ENCODE measurements at regions not wholly inside any gene's neighbourhood (a gene's known extent, or its start where the extent isn't known, plus 50 kb on each side); places are given as distances from the start of the nearest gene placed in this dataset.

GRCh38 chr6:19454721-19455392 is 382.3 kb upstream of the ID4 start:
- H3K27ac ChIP-seq (ENCODE audit: low read depth in 1 of 2, low read length in 2 of 2) = no peak overlapping the region
- H3K79me2 ChIP-seq (ENCODE audit: insufficient read depth, low read length) = no peaks in the 10 kb centered on the region
- Mint-ChIP-seq H3K4me1 (no peaks in the 10 kb centered on the region), H3K27me3 (ENCODE audit: low read depth in 3 of 3) (peaks cover 0 to 2% (median 0%) of the 10 kb centered on the region in 3 donors), H3K27ac (no peak overlapping the region), H3K4me3 (no peak overlapping the region), H3K36me3 (no peaks in the 10 kb centered on the region), H3K9me3 (peaks cover 0 to 3% (median 0%) of the 10 kb centered on the region in 7 donors)
- H2AFZ ChIP-seq (ENCODE audit: insufficient read depth, low read depth, low read length, poor library complexity, severe bottlenecking) = no peak overlapping the region
- no peaks in the 10 kb centered on the region for H3K9me3 ChIP-seq (replicated peaks in 1 of 2; ENCODE audit: control insufficient read depth in 1 of 2, insufficient read depth in 1 of 2, low read length in 2 of 2)
- H3K36me3 ChIP-seq (replicated peaks in 1 of 2; ENCODE audit: control insufficient read depth in 1 of 2, insufficient read depth in 2 of 2, low read length in 2 of 2) = no peaks in the 10 kb centered on the region
- DNase-seq = no peak
- no peak overlapping the region for H3K4me2 ChIP-seq (replicated peaks; ENCODE audit: extremely low read depth, low read length, poor library complexity, severe bottlenecking)
- H3K4me3 ChIP-seq (replicated peaks in 1 of 3; ENCODE audit: low read depth in 2 of 3, low read length in 3 of 3) = no peak overlapping the region
- no peaks in the 10 kb centered on the region for H3K4me1 ChIP-seq (ENCODE audit: control insufficient read depth in 1 of 2, insufficient read depth in 2 of 2, low read length in 2 of 2)
- no peak overlapping the region for H3K9ac ChIP-seq (ENCODE audit: insufficient read depth, low read length, poor library complexity, severe bottlenecking)
- H4K20me1 ChIP-seq (ENCODE audit: insufficient read depth, low read length) = no peaks in the 10 kb centered on the region
- no peak for TF ChIP-seq CTCF (IDR thresholded peaks at IDR 0.05)
- intact Hi-C loops (cut with micrococcal nuclease) = no loop called here
- no peaks in the 10 kb centered on the region for H3K27me3 ChIP-seq (ENCODE audit: control insufficient read depth in 2 of 2, insufficient read depth in 2 of 2, low read length in 2 of 2)
- no CpG with 5 or more reads among the region's 2 CpGs for WGBS (ENCODE audit: insufficient coverage)

GRCh38 chr6:19463250-19463649 is 373.9 kb upstream of the ID4 start:
- Mint-ChIP-seq H3K4me1 (no peaks in the 10 kb centered on the region), H3K4me3 (no peak overlapping the region), H3K27me3 (ENCODE audit: low read depth in 3 of 3) (peaks cover 0 to 2% (median 0%) of the 10 kb centered on the region in 3 donors), H3K27ac (no peak overlapping the region), H3K36me3 (no peaks in the 10 kb centered on the region), H3K9me3 (peaks cover 0 to 11% (median 4%) of the 10 kb centered on the region in 7 donors)
- Histone ChIP-seq H3K27me3 (ENCODE audit: control insufficient read depth in 2 of 2, insufficient read depth in 2 of 2, low read length in 2 of 2) (no peaks in the 10 kb centered on the region), H4K20me1 (ENCODE audit: insufficient read depth, low read length) (no peaks in the 10 kb centered on the region), H3K36me3 (replicated peaks in 1 of 2; ENCODE audit: control insufficient read depth in 1 of 2, insufficient read depth in 2 of 2, low read length in 2 of 2) (no peaks in the 10 kb centered on the region), H3K4me1 (ENCODE audit: control insufficient read depth in 1 of 2, insufficient read depth in 2 of 2, low read length in 2 of 2) (no peaks in the 10 kb centered on the region), H2AFZ (ENCODE audit: insufficient read depth, low read depth, low read length, poor library complexity, severe bottlenecking) (no peak overlapping the region), H3K79me2 (ENCODE audit: insufficient read depth, low read length) (no peaks in the 10 kb centered on the region), H3K9me3 (replicated peaks in 1 of 2; ENCODE audit: control insufficient read depth in 1 of 2, insufficient read depth in 1 of 2, low read length in 2 of 2) (peaks cover 0 to 5% of the 10 kb centered on the region in 2 donors), H3K9ac (ENCODE audit: insufficient read depth, low read length, poor library complexity, severe bottlenecking) (no peak overlapping the region), H3K4me2 (replicated peaks; ENCODE audit: extremely low read depth, low read length, poor library complexity, severe bottlenecking) (no peak overlapping the region), H3K4me3 (replicated peaks in 1 of 3; ENCODE audit: low read depth in 2 of 3, low read length in 3 of 3) (no peak overlapping the region), H3K27ac (ENCODE audit: low read depth in 1 of 2, low read length in 2 of 2) (no peak overlapping the region)
- 82% methylated on average over 2 of the region's 2 CpGs for WGBS (ENCODE audit: insufficient coverage)
- intact Hi-C loops (cut with micrococcal nuclease) = no loop called here
- no peak for DNase-seq
- TF ChIP-seq CTCF (IDR thresholded peaks at IDR 0.05) = no peak

Measured in CD14-positive monocyte (primary cell).